ENCODE measurements at regions not wholly inside any gene's neighbourhood (a gene's known extent, or its start where the extent isn't known, plus 50 kb on each side); places are given as distances from the start of the nearest gene placed in this dataset.

GRCh38 chr13:28555096-28555495 lies 60.2 kb upstream of the FLT1 start:
- TF ChIP-seq EP300 (IDR thresholded peaks at IDR 0.05) (no peak), CTCF (IDR thresholded peaks at IDR 0.05) (no peak), POLR2AphosphoS5 (IDR thresholded peaks at IDR 0.05) (no peak)
